Fibroblast of peridontal ligament (primary cell): ENCODE measurements at regions not wholly inside any gene's neighbourhood (a gene's known extent, or its start where the extent isn't known, plus 50 kb on each side); places are given as distances from the start of the nearest gene placed in this dataset.
"Not testable (repeated sequence)": the region's sequence is repeated elsewhere in the genome, so short reads cannot be mapped to it uniquely, and the experiment has no call there.

Experiments
- DNase-seq: peaks from one replicate; pipeline ENCODE4 v3.0.0-alpha.2; 2010; ENCODE audit errors: extremely low read depth

DNA sequence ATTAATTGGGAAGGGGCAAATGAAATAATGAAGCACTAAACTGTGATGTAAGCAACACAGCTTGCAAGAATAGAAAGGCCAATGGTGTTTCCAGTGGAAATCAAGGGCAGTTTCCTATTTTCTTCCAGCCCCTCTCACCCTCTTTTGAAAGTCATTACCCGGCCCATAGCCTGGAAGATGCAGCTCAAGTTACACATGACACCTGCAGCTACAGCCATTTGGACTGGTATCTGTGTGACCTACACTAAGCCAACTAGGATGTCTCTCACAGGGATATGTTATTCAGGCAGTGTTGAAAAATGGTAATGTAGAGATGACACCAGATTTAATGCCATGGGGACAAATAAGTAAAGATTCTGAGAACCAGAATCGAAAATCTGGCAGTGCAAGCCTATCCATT, 439.4 kb upstream of the ZNF462 start:
- no peak for DNase-seq

DNA sequence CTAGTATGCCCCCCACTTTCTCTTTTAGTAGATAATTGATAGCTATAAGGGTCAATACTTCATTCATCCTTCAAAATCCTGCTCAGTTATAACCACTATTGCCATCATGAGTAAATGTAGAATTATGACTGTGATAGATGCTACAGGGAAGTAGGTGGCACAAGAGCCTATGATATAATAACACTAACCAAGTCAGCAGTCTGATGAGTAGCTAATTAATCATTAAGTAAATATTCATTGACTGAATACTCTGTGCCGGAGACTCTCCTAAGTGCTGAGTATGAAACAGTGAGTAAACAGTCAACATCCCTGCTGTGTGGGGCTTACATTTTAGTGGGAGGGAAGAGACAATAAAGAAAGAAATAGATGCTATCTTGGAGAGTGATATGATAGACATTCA, 430.3 kb upstream of the ZNF462 start:
- DNase-seq = no peak

DNA sequence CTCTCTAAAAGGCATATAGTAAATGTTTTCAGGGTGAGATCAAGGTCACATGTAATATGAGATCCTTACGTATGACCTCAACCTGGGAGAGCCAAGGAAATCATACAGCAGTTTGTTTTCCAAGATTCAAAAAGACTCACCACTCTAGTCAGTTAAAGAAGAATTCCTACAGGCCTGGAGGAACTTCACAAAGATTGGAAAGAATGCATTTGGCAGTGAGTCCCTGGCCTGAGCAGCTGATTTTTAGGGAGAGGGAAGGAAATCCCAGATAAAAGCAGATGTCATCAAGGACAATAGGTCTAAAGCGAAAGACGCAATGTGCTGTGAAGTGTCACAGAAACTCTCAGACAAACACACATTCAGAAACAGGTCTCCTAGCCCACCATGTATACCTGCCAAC, 424.0 kb upstream of the ZNF462 start:
- no peak for DNase-seq

DNA sequence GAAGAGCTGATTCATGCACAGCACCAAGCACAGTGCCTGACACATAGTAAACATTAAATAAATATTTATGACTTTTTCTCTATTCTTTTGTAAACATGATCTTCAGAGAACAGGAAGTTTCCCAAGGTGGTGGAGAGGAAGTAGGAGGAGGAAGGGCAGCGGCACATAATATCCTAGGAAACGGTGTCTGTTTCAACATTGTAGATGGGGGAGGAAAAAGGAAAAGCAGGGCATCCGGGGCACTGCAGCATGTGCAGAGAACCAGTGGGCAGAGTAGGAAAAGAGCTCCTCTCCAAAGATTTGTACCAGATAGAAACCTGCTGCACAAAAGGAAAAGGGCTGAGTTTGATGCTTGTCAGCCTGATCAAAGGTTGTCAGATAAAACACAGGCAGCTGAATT, 421.7 kb upstream of the ZNF462 start:
- DNase-seq = no peak

DNA sequence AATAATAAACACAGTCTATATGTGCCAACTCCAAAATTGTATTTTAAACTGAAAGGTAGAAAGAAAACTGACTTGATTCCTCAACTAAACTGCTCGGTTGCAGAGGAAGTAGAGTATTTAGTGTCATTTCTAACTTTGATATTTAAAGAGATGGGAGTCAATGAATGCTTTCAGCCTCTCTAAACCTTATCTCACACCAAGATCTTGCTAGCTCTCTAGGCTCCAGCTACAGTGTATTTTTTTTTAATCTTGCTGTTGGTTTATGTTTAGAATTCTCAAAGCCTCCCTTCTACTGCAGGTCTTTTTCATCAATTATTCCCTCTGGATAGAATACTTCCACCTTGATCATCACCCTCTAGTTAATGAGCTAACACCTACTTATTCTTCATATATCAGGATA, 419.4 kb upstream of the ZNF462 start:
- no peak for DNase-seq

DNA sequence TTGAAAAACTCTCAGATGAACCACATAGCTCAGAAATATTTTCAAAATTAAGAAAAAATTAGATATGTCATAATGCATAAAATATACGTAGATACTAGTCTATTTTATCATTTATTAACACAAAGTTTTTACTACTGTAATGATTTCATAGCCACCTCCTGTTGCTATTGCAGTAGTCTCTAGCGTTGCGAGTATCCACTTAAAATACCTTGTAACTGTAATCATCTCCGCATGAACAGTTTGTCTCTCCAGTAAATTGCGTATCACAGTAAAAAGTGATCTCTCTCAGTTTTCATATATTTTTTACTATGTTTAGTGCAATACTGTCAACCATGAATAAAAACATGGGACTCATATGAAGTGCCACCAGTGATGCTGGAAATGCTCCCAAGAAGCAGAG, 417.9 kb upstream of the ZNF462 start:
- DNase-seq = no peak

- DNase-seq = no peak
These were observed 413.5 kb upstream of the ZNF462 start for GRCh38 chr9:106449336-106449927.

- no peak for DNase-seq
These were observed 412.4 kb upstream of the ZNF462 start for GRCh38 chr9:106450549-106450948.

GRCh38 chr9:106451223-106451622, 411.7 kb upstream of the ZNF462 start:
- no peak for DNase-seq

DNA sequence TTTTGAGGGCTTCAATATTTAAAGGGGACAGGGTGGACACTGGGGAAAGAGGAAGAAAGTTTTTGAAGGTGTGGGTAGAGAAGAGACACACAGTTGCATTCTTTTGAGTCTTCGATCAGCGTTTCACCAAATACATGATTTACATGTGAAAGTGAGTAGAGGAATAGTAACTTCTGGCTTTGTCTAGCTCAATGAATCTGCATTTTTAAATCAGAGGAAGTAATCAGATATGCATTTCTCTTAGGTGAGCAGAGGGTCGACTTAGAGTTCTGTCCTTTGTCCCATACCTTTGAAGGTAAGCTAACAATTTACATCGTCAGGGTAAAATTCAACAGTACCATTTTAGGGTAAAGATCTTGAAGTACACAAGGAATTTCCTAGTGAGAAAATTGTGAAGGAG, 406.4 kb upstream of the ZNF462 start:
- no peak for DNase-seq

- no peak for DNase-seq
These were observed 395.7 kb upstream of the ZNF462 start for GRCh38 chr9:106467113-106467864.

DNA sequence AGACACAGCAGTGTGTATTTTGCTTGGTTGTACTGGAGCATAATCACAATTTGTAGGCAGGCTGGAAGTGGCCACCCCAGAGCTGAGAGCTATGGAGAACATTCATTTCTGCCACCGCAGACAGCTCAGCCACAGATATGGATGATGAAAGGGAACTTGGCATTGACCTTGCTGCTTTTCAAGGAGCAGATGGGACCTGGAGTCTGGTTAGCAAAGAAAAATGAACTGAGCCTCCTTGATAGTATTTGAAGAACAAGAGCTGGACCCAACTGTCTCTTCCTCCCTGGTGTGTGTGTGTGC, 395.2 kb upstream of the ZNF462 start:
- DNase-seq = no peak

- no peak for DNase-seq
These were observed 394.5 kb upstream of the ZNF462 start for GRCh38 chr9:106468431-106468830.

DNA sequence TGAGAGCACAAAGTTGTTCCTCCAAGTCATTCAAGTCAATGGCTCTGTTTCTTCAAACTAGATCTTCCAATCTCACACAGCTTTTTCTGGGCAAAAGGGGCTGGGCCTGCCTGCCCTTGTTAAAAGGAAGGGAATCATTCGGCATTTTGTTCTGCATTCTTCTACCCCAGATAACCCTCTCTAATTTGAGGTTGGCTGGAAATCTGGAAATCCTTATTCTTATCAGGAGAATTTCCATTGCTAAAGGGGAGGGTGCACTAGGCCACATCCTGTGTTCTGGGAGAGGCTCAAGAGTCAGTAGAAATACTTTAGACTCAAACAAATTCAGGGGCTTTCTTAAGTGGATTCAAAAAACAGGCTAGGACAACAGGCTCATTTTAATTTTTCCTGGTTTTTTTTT, 384.7 kb upstream of the ZNF462 start:
- no peak for DNase-seq

DNA sequence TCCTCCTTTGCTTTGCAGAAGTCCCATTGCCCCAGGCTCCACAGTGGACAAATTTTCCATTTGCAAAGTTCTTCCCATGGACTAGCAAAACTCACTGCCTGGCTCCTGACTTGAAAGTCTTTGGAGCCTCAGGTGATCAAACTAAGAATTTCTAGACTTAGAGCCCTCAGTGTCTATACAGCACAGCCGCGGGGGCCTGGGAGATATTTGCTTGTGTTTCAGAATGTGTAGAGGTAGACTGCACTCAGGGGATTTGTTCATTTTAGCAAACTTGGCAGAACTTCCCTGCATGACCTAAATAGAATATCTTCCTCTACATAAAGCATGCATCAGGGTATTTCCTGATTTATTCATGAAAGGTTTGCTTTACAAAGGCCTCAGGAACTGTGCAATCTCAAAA, 384.2 kb upstream of the ZNF462 start:
- no peak for DNase-seq

GRCh38 chr9:106479679-106480078, 383.3 kb upstream of the ZNF462 start:
- peak; percentile 4 for DNase-seq

- peak; percentile 9 for DNase-seq
These were observed 381.9 kb upstream of the ZNF462 start for GRCh38 chr9:106481013-106481609.

GRCh38 chr9:106482733-106483132, 380.2 kb upstream of the ZNF462 start:
- DNase-seq = no peak

GRCh38 chr9:106486685-106487084, 376.3 kb upstream of the ZNF462 start:
- no peak for DNase-seq

DNA sequence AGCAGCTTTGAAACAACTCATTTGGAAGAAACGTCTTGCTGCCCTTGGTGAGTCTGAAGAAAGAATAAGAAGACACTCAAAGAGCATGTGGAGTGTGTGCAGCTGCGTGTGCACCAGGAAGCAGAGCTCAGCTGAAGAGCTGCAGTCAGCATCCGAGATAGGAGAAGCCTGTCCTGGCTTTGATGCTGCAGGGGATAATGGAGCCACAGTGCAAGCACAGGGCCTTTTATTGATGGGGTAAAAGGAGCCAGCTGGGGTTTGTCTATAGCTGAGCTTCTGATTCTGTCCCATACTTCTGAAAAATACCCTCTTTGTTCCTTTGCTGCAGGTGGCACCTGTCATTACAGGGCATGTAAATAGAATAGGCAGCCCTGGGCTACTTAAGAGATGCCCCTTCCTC, 375.7 kb upstream of the ZNF462 start:
- no peak for DNase-seq

DNA sequence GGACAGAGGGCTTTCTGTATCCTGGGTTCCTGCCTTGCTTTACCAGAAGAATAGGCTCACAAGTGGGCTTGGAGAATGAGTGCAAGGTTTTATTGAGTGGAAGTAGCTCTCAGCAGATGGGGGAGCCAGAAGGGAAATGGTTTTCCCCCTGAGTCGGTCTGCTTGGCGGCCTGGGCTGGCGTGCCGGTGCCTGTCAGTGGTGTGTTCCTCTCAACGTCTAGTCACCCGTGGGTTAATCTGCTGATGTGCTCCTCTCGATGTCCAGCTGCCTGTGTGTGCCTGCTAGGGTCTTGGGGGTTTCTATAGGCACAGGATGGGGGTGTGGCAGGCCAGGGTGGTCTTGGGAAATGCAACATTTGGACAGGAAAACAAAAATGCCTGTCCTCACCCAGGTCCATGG, 370.8 kb upstream of the ZNF462 start:
- DNase-seq = not testable (repeated sequence)

- no peak for DNase-seq
These were observed 362.8 kb upstream of the ZNF462 start for GRCh38 chr9:106500171-106500570.

DNA sequence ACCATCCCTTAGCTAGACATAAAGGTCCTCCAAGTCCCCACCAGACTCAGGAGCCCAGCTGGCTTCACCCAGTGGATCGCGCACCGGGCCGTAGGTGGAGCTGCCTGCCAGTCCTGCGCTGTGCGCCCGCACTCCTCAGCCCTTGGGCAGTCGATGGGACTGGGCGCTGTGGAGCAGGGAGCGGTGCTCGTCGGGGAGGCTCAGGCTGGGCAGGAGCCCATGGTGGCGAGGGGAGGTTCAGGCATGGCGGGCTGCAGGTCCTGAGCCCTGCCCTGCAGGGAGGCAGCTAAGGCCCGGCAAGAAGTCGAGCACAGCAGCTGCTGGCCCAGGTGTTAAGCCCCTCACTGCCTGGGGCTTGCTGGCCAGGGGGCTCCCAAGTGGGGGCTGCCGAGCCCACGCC, 361.8 kb upstream of the ZNF462 start:
- not testable (repeated sequence) for DNase-seq

GRCh38 chr9:106502930-106503329, 360.0 kb upstream of the ZNF462 start:
- no peak for DNase-seq
